K562 (cell line): ENCODE measurements at regions not wholly inside any gene's neighbourhood (a gene's known extent, or its start where the extent isn't known, plus 50 kb on each side); places are given as distances from the start of the nearest gene placed in this dataset.

Source experiments
- CHD4 ChIP-seq: fragments of 200-600 bp; sonication (generic); IDR thresholded peaks from 3 replicates; pipeline ENCODE4 v1.6.1; 2012; ENCODE audit warnings: low read depth, mild to moderate bottlenecking, mixed read lengths, low read length, inconsistent platforms; ENCODE audit not compliant: insufficient read depth, insufficient replicate concordance, poor library complexity, severe bottlenecking
- REST ChIP-seq, 2 experiments: fragments of 450-650 bp; formaldehyde crosslinking in 1 of 2; IDR thresholded peaks; 2 replicates each; pipeline versions ENCODE4 v1.4.0 to v1.6.1; 2014 to 2020; ENCODE audit warnings: mild to moderate bottlenecking in 2 of 2, borderline replicate concordance in 1 of 2, low read depth in 1 of 2
- SIRT6 ChIP-seq: IDR thresholded peaks from one replicate; pipeline ENCODE4 v1.6.1; 2012; ENCODE audit warnings: low read depth, mild to moderate bottlenecking, control low read depth, inconsistent platforms, low read length, moderate library complexity
- ZNF274 ChIP-seq: IDR thresholded peaks from 2 replicates; pipeline ENCODE4 v1.6.1; 2011; ENCODE audit warnings: low read depth, mild to moderate bottlenecking, low read length, moderate library complexity, borderline replicate concordance
- ZNF445 ChIP-seq: fragments of 250-450 bp; sonication (Bioruptor Pico); IDR thresholded peaks from 2 replicates; pipeline ENCODE4 v1.4.0; 2020; ENCODE audit warnings: low read depth, mild to moderate bottlenecking, moderate library complexity

GRCh38 chr4:26060286-26060685, 146.3 kb downstream of the SMIM20 start:
- TF ChIP-seq ZNF445 (CRISPR knock-in tag) (no peak), SIRT6 (no peak), REST (IDR thresholded peaks at IDR 0.05; ENCODE audit: borderline replicate concordance) (no peak), REST (CRISPR knock-in tag; IDR thresholded peaks at IDR 0.05; ENCODE audit: low read depth) (no peak), ZNF274 (no peak), CHD4 (no peak)
